IMR-90 (cell line): ENCODE measurements at regions not wholly inside any gene's neighbourhood (a gene's known extent, or its start where the extent isn't known, plus 50 kb on each side); places are given as distances from the start of the nearest gene placed in this dataset.

Experiments used
- ATAC-seq: fragments of 200-7000 bp; cut with Tn5 transposase; 2 replicates; pipeline ENCODE4 v1.9.1; 2020; ENCODE audit warnings: low read depth, mild to moderate bottlenecking, moderate library complexity
- BruUV-seq: library from RNA; stranded (reverse); fragments of 400-500 nt; replicated peaks from 2 replicates; lab custom pipeline; 2021; lab: Mats Ljungman, UMichigan
- CTCF ChIA-PET: fragments of 300-600 bp; formaldehyde crosslinking; extraction: SDS; loops from one replicate; lab custom pipeline; 2021; ENCODE audit warnings: antibody characterized with exemption; lab: Yijun Ruan, JAX
- POLR2A ChIA-PET: fragments of 300-600 bp; sonication (Branson Sonifier 250); formaldehyde crosslinking; loops from one replicate; lab custom pipeline; 2022; ENCODE audit warnings: antibody characterized with exemption; ENCODE audit not compliant: unreplicated experiment; lab: Charles Lee
- DNase-seq: peaks from one replicate; pipeline ENCODE4 v3.0.0; 2013
- H2AFZ ChIP-seq: replicated peaks from 2 replicates; pipeline ENCODE3; 2013; ENCODE audit warnings: low read length, mild to moderate bottlenecking; ENCODE audit not compliant: poor library complexity
- H2AK5ac ChIP-seq: 2 replicates; pipeline ENCODE4 v1.6.1; 2013; ENCODE audit warnings: low read depth, low read length, inconsistent platforms
- H2AK9ac ChIP-seq: replicated peaks from 2 replicates; pipeline ENCODE3; 2013; ENCODE audit warnings: mild to moderate bottlenecking, low read depth, low read length, moderate library complexity; ENCODE audit not compliant: poor library complexity
- H2BK120ac ChIP-seq: 2 replicates; pipeline ENCODE4 v1.6.1; 2013; ENCODE audit warnings: low read depth, low read length, inconsistent platforms
- H2BK15ac ChIP-seq: 3 replicates; pipeline ENCODE4 v1.6.1; 2013; ENCODE audit warnings: low read depth, low read length, inconsistent platforms
- H2BK20ac ChIP-seq: 2 replicates; pipeline ENCODE4 v1.6.1; 2013; ENCODE audit warnings: low read depth, mild to moderate bottlenecking, inconsistent platforms, low read length, moderate library complexity
- H2BK5ac ChIP-seq: 2 replicates; pipeline ENCODE4 v1.6.1; 2013; ENCODE audit warnings: mild to moderate bottlenecking, low read depth, low read length, inconsistent platforms; ENCODE audit not compliant: poor library complexity, severe bottlenecking
- H3K14ac ChIP-seq: replicated peaks from 2 replicates; pipeline ENCODE4 v1.6.1; 2013; ENCODE audit warnings: low read depth, low read length, inconsistent platforms
- H3K18ac ChIP-seq: 2 replicates; pipeline ENCODE4 v1.6.1; 2013; ENCODE audit warnings: low read depth, low read length, control low read depth
- H3K23ac ChIP-seq: 2 replicates; pipeline ENCODE4 v1.6.1; 2013; ENCODE audit warnings: low read depth, low read length, inconsistent platforms
- H3K27ac ChIP-seq: 2 replicates; pipeline ENCODE4 v1.5.1; 2013; ENCODE audit warnings: mild to moderate bottlenecking, control low read depth, low read length; ENCODE audit not compliant: insufficient read depth
- H3K27me3 ChIP-seq: 2 replicates; pipeline ENCODE4 v1.6.1; 2013; ENCODE audit warnings: low read length; ENCODE audit not compliant: control insufficient read depth, insufficient read depth
- H3K36me3 ChIP-seq: 2 replicates; pipeline ENCODE4 v1.6.1; 2013; ENCODE audit warnings: low read length, mixed read lengths; ENCODE audit not compliant: control insufficient read depth, insufficient read depth
- H3K4ac ChIP-seq: 2 replicates; pipeline ENCODE4 v1.6.1; 2013; ENCODE audit warnings: low read depth, low read length, inconsistent platforms
- H3K4me1 ChIP-seq: 2 replicates; pipeline ENCODE4 v1.6.1; 2013; ENCODE audit warnings: low read length, mixed read lengths; ENCODE audit not compliant: control insufficient read depth, insufficient read depth
- H3K4me2 ChIP-seq: 2 replicates; pipeline ENCODE4 v1.6.1; 2013; ENCODE audit warnings: low read depth, mild to moderate bottlenecking, control low read depth, low read length, moderate library complexity
- H3K4me3 ChIP-seq: 2 replicates; pipeline ENCODE4 v1.5.1; 2013; ENCODE audit warnings: low read depth, mild to moderate bottlenecking, control low read depth, low read length, moderate library complexity; ENCODE audit not compliant: insufficient read depth
- H3K56ac ChIP-seq: 2 replicates; pipeline ENCODE4 v1.6.1; 2013; ENCODE audit warnings: low read length, inconsistent platforms; ENCODE audit not compliant: insufficient read depth; ENCODE audit errors: extremely low read depth
- H3K79me1 ChIP-seq, 2 experiments: 2 replicates each; pipeline ENCODE4 v1.6.1; 2013; ENCODE audit warnings: low read length in 2 of 2, inconsistent platforms in 1 of 2, low read depth in 1 of 2
- H3K9ac ChIP-seq: 2 replicates; pipeline ENCODE4 v1.6.1; 2013; ENCODE audit warnings: low read depth, low read length, control low read depth
- H3K9me1 ChIP-seq: 2 replicates; pipeline ENCODE4 v1.6.1; 2013; ENCODE audit warnings: low read length, inconsistent platforms; ENCODE audit not compliant: insufficient read depth
- H3K9me3 ChIP-seq: 2 replicates; pipeline ENCODE4 v1.6.1; 2013; ENCODE audit warnings: low read length; ENCODE audit not compliant: control insufficient read depth, insufficient read depth
- H4K20me1 ChIP-seq: 2 replicates; pipeline ENCODE4 v1.6.1; 2013; ENCODE audit warnings: low read length, inconsistent platforms; ENCODE audit not compliant: insufficient read depth
- H4K5ac ChIP-seq: 2 replicates; pipeline ENCODE4 v1.6.1; 2013; ENCODE audit warnings: mild to moderate bottlenecking, low read depth, low read length, control low read depth
- H4K8ac ChIP-seq, 2 experiments: 2 replicates each; pipeline ENCODE4 v1.6.1; 2013; ENCODE audit warnings: low read depth in 2 of 2, low read length in 2 of 2, control low read depth in 1 of 2, inconsistent platforms in 1 of 2
- H4K91ac ChIP-seq: 2 replicates; pipeline ENCODE4 v1.6.1; 2013; ENCODE audit warnings: low read depth, low read length, inconsistent platforms; ENCODE audit not compliant: insufficient read depth
- BHLHE40 ChIP-seq: fragments of 150-350 bp; IDR thresholded peaks from 2 replicates; pipeline ENCODE4 v1.6.1; 2016; ENCODE audit warnings: mild to moderate bottlenecking, low read depth, low read length
- CEBPB ChIP-seq: IDR thresholded peaks from 2 replicates; pipeline ENCODE4 v1.6.1; 2012; ENCODE audit warnings: low read depth, low read length, improper control_type of control experiment
- CHD1 ChIP-seq: IDR thresholded peaks from 2 replicates; pipeline ENCODE4 v1.6.1; 2012; ENCODE audit warnings: low read depth, low read length, improper control_type of control experiment
- CTCF ChIP-seq: conservative IDR thresholded peaks from 2 replicates; pipeline ENCODE4 v1.5.1; 2012; ENCODE audit warnings: mild to moderate bottlenecking, low read depth, low read length, improper control_type of control experiment
- ELK1 ChIP-seq: fragments of 150-350 bp; IDR thresholded peaks from 2 replicates; pipeline ENCODE4 v1.6.1; 2016; ENCODE audit warnings: low read depth, mild to moderate bottlenecking, low read length, moderate library complexity, borderline replicate concordance
- FOS ChIP-seq: fragments of 150-350 bp; IDR thresholded peaks from 2 replicates; pipeline ENCODE4 v1.6.1; 2016; ENCODE audit warnings: low read depth, low read length
- MAFK ChIP-seq: IDR thresholded peaks from 2 replicates; pipeline ENCODE4 v1.6.1; 2012; ENCODE audit warnings: low read depth, low read length, improper control_type of control experiment
- MAZ ChIP-seq: IDR thresholded peaks from 2 replicates; pipeline ENCODE4 v1.6.1; 2012; ENCODE audit warnings: low read depth, mild to moderate bottlenecking, low read length, improper control_type of control experiment, moderate library complexity, borderline replicate concordance
- MXI1 ChIP-seq: IDR thresholded peaks from 2 replicates; pipeline ENCODE4 v1.6.1; 2012; ENCODE audit warnings: low read depth, mild to moderate bottlenecking, low read length, moderate library complexity, borderline replicate concordance
- NFE2L2 ChIP-seq: fragments of 150-350 bp; IDR thresholded peaks from 2 replicates; pipeline ENCODE4 v1.6.1; 2016; ENCODE audit warnings: low read depth, mild to moderate bottlenecking, low read length
- POLR2A ChIP-seq: IDR thresholded peaks from 2 replicates; pipeline ENCODE4 v1.6.1; 2012; ENCODE audit warnings: mild to moderate bottlenecking, low read depth, low read length
- RAD21 ChIP-seq: IDR thresholded peaks from 2 replicates; pipeline ENCODE4 v1.6.1; 2012; ENCODE audit warnings: low read length, improper control_type of control experiment
- RCOR1 ChIP-seq: IDR thresholded peaks from 2 replicates; pipeline ENCODE4 v1.6.1; 2012; ENCODE audit warnings: mild to moderate bottlenecking, low read length, improper control_type of control experiment; ENCODE audit not compliant: insufficient replicate concordance
- RFX5 ChIP-seq: IDR thresholded peaks from 2 replicates; pipeline ENCODE4 v1.8.0; 2012; ENCODE audit warnings: low read depth, mild to moderate bottlenecking, low read length, moderate library complexity
- SMC3 ChIP-seq: fragments of 150-350 bp; IDR thresholded peaks from 2 replicates; pipeline ENCODE4 v1.6.1; 2016; ENCODE audit warnings: low read depth, mild to moderate bottlenecking, antibody characterized with exemption, low read length, moderate library complexity
- USF2 ChIP-seq: fragments of 150-350 bp; IDR thresholded peaks from 2 replicates; pipeline ENCODE4 v1.6.1; 2017; ENCODE audit warnings: mild to moderate bottlenecking, antibody characterized with exemption, low read length, low read depth
- WGBS, 2 experiments: methylation state at CpG; one replicate each; pipeline versions ENCODE4 v1.1.5 to v1.1.7; 2013; ENCODE audit warnings: missing lambda C conversion rate in 2 of 2; ENCODE audit not compliant: insufficient read length in 1 of 2; ENCODE audit errors: extremely low coverage in 2 of 2; 5-methylcytosine and 5-hydroxymethylcytosine counted together
- dilution Hi-C: fragments of 300-500 bp; cut with HindIII; formaldehyde crosslinking; loops from one replicate; pipeline ENCODE4 v1.14.3; 2018; ENCODE audit warnings: low sequenced_read_pairs; ENCODE audit not compliant: unreplicated experiment
- in situ Hi-C: fragments of 300-500 bp; cut with MboI; formaldehyde crosslinking; loops from 3 replicates; pipeline ENCODE4 v1.14.3; 2019; ENCODE audit warnings: low sequenced_read_pairs, inconsistent platforms, mixed read lengths
- intact Hi-C: fragments of 100-400 bp; cut with micrococcal nuclease; formaldehyde crosslinking; loops from 2 replicates; pipeline ENCODE4 v1.10.0; 2022

- H2AK5ac ChIP-seq: no peak overlapping the region
- no TSS peak for BruUV-seq
- no peaks in the 10 kb centered on the region for H3K36me3 ChIP-seq
- H3K9me1 ChIP-seq: no peaks in the 10 kb centered on the region
- no peaks in the 10 kb centered on the region for H4K20me1 ChIP-seq
- ATAC-seq: no peak
- ChIA-PET POLR2A (no interaction called here), CTCF (interaction anchor here (0.8 kb wide), 1 partner anchor 809 kb away, joined by 3 read pairs; no protein-coding TSS in a partner anchor)
- in situ Hi-C loops (loop anchor here (10.0 kb wide), 1 partner anchor 688 kb away; no protein-coding TSS in a partner anchor), intact Hi-C loops (no loop called here), dilution Hi-C loops (no loop called here)
- H3K23ac ChIP-seq: no peak overlapping the region
- no peak for DNase-seq
- no peak overlapping the region for H3K4ac ChIP-seq
- H2BK120ac ChIP-seq: no peak overlapping the region
- no peak overlapping the region for H4K8ac ChIP-seq
- peaks cover 8% of the 10 kb centered on the region; the same call in 1 of the 2 replicates for H3K9me3 ChIP-seq
- TF ChIP-seq BHLHE40 (no peak), MXI1 (no peak), FOS (no peak), RFX5 (no peak), USF2 (no peak), RCOR1 (no peak), ELK1 (no peak), MAZ (no peak), CHD1 (no peak), RAD21 (no peak), CTCF (no peak), MAFK (no peak), NFE2L2 (no peak), SMC3 (no peak), POLR2A (no peak), CEBPB (no peak)
- H3K56ac ChIP-seq: no peak overlapping the region
- no peaks in the 10 kb centered on the region for H3K4me1 ChIP-seq
- H3K27ac ChIP-seq: no peak overlapping the region
- no peak overlapping the region for H2AK9ac ChIP-seq
- no peak overlapping the region for H4K91ac ChIP-seq
- H3K9ac ChIP-seq: no peak overlapping the region
- WGBS, 2 experiments: no CpG with 5 or more reads among the region's 5 CpGs
- no peak overlapping the region for H3K18ac ChIP-seq
- H3K4me3 ChIP-seq: no peak overlapping the region
- H3K79me1 ChIP-seq: no peaks in the 10 kb centered on the region
- no peak overlapping the region for H2AFZ ChIP-seq
- no peak overlapping the region for H2BK5ac ChIP-seq
- no peak overlapping the region for H3K14ac ChIP-seq
- H3K4me2 ChIP-seq: no peak overlapping the region
- H4K5ac ChIP-seq: no peak overlapping the region
- H2BK20ac ChIP-seq: no peak overlapping the region
- no peaks in the 10 kb centered on the region for H3K27me3 ChIP-seq
- H2BK15ac ChIP-seq: no peak overlapping the region
Measured at GRCh38 chr2:856456-856855, 94.2 kb upstream of the SNTG2 start.
